Caki2 (cell line): ENCODE measurements at regions not wholly inside any gene's neighbourhood (a gene's known extent, or its start where the extent isn't known, plus 50 kb on each side); places are given as distances from the start of the nearest gene placed in this dataset.

ENCODE experiments used
- DNase-seq: peaks from one replicate; pipeline ENCODE4 v3.0.0-alpha.2; 2015; ENCODE audit warnings: low read depth
- in situ Hi-C: cut with HindIII; loops from 2 replicates; pipeline ENCODE4 v1.10.0; 2016; ENCODE audit warnings: low sequenced_read_pairs, low pct_unique_long_range_greater_than_20kb, mixed read lengths

GRCh38 chr1:173128742-173129141 lies 78.0 kb upstream of the TNFSF18 start:
- in situ Hi-C loops, result no loop called here
- DNase-seq, result no peak

GRCh38 chr1:173127369-173128307 lies 76.9 kb upstream of the TNFSF18 start:
- DNase-seq, result peak; percentile 7
- in situ Hi-C loops, result no loop called here

- in situ Hi-C loops, result no loop called here
- no peak for DNase-seq
Measured at GRCh38 chr1:173126421-173126820, 75.7 kb upstream of the TNFSF18 start.

GRCh38 chr1:173122958-173123852 lies 72.5 kb upstream of the TNFSF18 start:
- in situ Hi-C loops, result no loop called here
- DNase-seq, result peak; percentile 26

GRCh38 chr1:173122344-173122935 lies 71.7 kb upstream of the TNFSF18 start:
- DNase-seq, result no peak
- in situ Hi-C loops, result no loop called here

- in situ Hi-C loops, result no loop called here
Measured at GRCh38 chr1:173118404-173118803, 67.7 kb upstream of the TNFSF18 start.

GRCh38 chr1:173117761-173118160 lies 67.0 kb upstream of the TNFSF18 start:
- in situ Hi-C loops, result no loop called here
- no peak for DNase-seq

More at GRCh38 chr1:173118404-173118803, 67.7 kb upstream of the TNFSF18 start:
- DNase-seq, result no peak

GRCh38 chr1:173117108-173117633 lies 66.4 kb upstream of the TNFSF18 start:
- no peak for DNase-seq
- in situ Hi-C loops, result no loop called here

GRCh38 chr1:173114346-173114745 lies 63.6 kb upstream of the TNFSF18 start:
- no peak for DNase-seq
- in situ Hi-C loops, result no loop called here

- in situ Hi-C loops, result no loop called here
- DNase-seq, result peak; percentile 22
Measured at GRCh38 chr1:173113015-173113741, 62.4 kb upstream of the TNFSF18 start.

- no peak for DNase-seq
- in situ Hi-C loops, result no loop called here
Measured at GRCh38 chr1:173112129-173112528, 61.4 kb upstream of the TNFSF18 start.

- in situ Hi-C loops, result no loop called here
- DNase-seq, result no peak
Measured at GRCh38 chr1:173107696-173108095, 57.0 kb upstream of the TNFSF18 start.

GRCh38 chr1:173103006-173103405 lies 52.3 kb upstream of the TNFSF18 start:
- in situ Hi-C loops, result no loop called here

GRCh38 chr1:173101589-173101988 lies 50.8 kb upstream of the TNFSF18 start:
- no peak for DNase-seq
- in situ Hi-C loops, result no loop called here

More at GRCh38 chr1:173103006-173103405, 52.3 kb upstream of the TNFSF18 start:
- DNase-seq, result peak; percentile 19

- in situ Hi-C loops, result no loop called here
Measured at GRCh38 chr1:173100476-173101107, 49.9 kb upstream of the TNFSF18 start.

More at GRCh38 chr1:173100476-173101107, 49.9 kb upstream of the TNFSF18 start:
- DNase-seq, result no peak
